ENCODE measurements at regions not wholly inside any gene's neighbourhood (a gene's known extent, or its start where the extent isn't known, plus 50 kb on each side); places are given as distances from the start of the nearest gene placed in this dataset.

DNA sequence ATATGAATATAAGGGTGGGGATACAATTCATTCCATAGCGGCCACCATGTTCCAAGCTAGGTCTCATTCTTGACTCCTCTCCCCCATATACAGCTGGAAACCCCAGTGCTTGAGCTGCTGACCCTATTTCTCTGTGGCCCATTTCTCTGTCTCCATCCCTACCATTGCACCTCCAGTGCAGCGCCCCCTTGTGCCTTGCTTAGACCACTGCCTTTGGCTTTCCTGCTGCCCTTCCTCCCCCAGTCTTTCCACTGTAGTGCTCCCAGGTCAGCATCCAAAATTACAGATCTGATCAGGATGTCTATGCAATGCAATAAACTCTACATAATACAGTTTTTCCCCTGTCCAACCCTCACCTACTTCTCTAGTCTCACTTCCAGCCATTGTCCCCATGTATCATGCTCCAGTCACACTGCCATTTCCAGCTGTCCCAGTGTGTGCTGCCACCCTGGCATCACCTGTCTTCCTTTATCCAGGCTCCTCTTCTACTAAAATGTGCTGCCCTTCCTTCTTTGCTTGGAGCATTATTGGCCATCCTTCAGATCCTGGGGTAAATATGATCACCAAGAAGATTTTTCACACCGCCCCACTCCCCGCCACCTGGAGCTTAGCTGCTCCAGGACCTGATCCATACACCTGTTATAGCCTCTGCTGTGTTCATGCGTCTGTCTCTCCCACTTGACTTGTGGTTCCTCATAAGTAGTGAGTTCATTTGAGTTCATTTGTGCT is 199.4 kb upstream of the IPO5 start:
- no peaks in the 10 kb centered on the region for H3K36me3 ChIP-seq (ENCODE audit: insufficient read depth, low read length)
- no peaks in the 10 kb centered on the region for H3K4me1 ChIP-seq (ENCODE audit: insufficient read depth, low read length)
- H2AFZ ChIP-seq (ENCODE audit: low read depth, low read length): no peak overlapping the region
- no peak overlapping the region for H3K27ac Mint-ChIP-seq (ENCODE audit: unreplicated experiment)
- peaks cover 4% of the 10 kb centered on the region for H3K9me3 Mint-ChIP-seq (ENCODE audit: unreplicated experiment)
- FAIRE-seq (no peak), DNase-seq (ENCODE audit: low read depth) (no peak)
- H3K4me1 Mint-ChIP-seq (ENCODE audit: low read depth, unreplicated experiment): peaks cover 9% of the 10 kb centered on the region
- no peaks in the 10 kb centered on the region for H3K9me3 ChIP-seq (ENCODE audit: insufficient read depth, low read depth, low read length)
- H3K9ac ChIP-seq (ENCODE audit: low read length): no peak overlapping the region
- no peak overlapping the region for H3K27ac ChIP-seq (ENCODE audit: low read depth, low read length)
- H3K36me3 Mint-ChIP-seq (ENCODE audit: low read depth, unreplicated experiment): no peaks in the 10 kb centered on the region
- no peaks in the 10 kb centered on the region for H4K20me1 ChIP-seq (ENCODE audit: insufficient read depth, low read length)
- no peak for TF ChIP-seq EZH2 (IDR thresholded peaks at IDR 0.05; ENCODE audit: insufficient read depth, low read length)
- TF ChIP-seq, protein P1, sequence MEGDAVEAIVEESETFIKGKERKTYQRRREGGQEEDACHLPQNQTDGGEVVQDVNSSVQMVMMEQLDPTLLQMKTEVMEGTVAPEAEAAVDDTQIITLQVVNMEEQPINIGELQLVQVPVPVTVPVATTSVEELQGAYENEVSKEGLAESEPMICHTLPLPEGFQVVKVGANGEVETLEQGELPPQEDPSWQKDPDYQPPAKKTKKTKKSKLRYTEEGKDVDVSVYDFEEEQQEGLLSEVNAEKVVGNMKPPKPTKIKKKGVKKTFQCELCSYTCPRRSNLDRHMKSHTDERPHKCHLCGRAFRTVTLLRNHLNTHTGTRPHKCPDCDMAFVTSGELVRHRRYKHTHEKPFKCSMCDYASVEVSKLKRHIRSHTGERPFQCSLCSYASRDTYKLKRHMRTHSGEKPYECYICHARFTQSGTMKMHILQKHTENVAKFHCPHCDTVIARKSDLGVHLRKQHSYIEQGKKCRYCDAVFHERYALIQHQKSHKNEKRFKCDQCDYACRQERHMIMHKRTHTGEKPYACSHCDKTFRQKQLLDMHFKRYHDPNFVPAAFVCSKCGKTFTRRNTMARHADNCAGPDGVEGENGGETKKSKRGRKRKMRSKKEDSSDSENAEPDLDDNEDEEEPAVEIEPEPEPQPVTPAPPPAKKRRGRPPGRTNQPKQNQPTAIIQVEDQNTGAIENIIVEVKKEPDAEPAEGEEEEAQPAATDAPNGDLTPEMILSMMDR (IDR thresholded peaks at IDR 0.05; ENCODE audit: insufficient read depth, low read depth, low read length): no peak
- no peaks in the 10 kb centered on the region for H3K27me3 ChIP-seq (ENCODE audit: insufficient read depth, low read length)
- H3K27me3 Mint-ChIP-seq (ENCODE audit: low read depth, unreplicated experiment): peaks cover 5% of the 10 kb centered on the region
- no peak overlapping the region for H3K4me3 Mint-ChIP-seq (ENCODE audit: unreplicated experiment)
- no peak overlapping the region for H3K4me3 ChIP-seq (ENCODE audit: insufficient read depth, low read depth, low read length)
- no peak overlapping the region for H3K4me2 ChIP-seq (ENCODE audit: low read length)
- no peaks in the 10 kb centered on the region for H3K79me2 ChIP-seq (ENCODE audit: insufficient read depth, low read length)

DNA sequence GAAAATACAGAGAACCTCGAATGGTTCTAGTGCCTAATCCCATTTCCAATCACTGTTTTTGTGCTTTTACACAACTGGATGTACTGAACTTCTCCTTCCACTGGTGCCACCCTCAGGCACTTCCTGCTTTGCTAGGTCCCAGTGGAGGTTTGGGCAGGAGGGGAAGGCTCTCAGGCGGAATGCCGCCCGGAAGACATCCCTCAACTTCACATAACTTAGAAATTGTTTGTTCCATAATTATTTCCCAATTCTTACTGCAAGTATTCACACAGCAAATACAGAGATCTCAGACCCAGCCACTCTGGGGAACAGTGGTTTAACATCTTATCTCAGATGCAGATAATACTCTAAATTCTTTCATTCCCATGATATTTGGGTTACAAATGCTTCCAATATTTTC is 195.7 kb upstream of the IPO5 start:
- no peak for FAIRE-seq
- Histone ChIP-seq H3K79me2 (ENCODE audit: insufficient read depth, low read length) (no peaks in the 10 kb centered on the region), H4K20me1 (ENCODE audit: insufficient read depth, low read length) (no peaks in the 10 kb centered on the region), H3K36me3 (ENCODE audit: insufficient read depth, low read length) (no peaks in the 10 kb centered on the region), H3K4me2 (ENCODE audit: low read length) (no peak overlapping the region), H3K27me3 (ENCODE audit: insufficient read depth, low read length) (no peaks in the 10 kb centered on the region), H3K4me1 (ENCODE audit: insufficient read depth, low read length) (no peaks in the 10 kb centered on the region), H2AFZ (ENCODE audit: low read depth, low read length) (no peak overlapping the region), H3K9me3 (ENCODE audit: insufficient read depth, low read depth, low read length) (no peaks in the 10 kb centered on the region), H3K27ac (ENCODE audit: low read depth, low read length) (no peak overlapping the region), H3K9ac (ENCODE audit: low read length) (no peak overlapping the region), H3K4me3 (ENCODE audit: insufficient read depth, low read depth, low read length) (no peak overlapping the region)
- DNase-seq (ENCODE audit: low read depth): no peak
- H3K36me3 Mint-ChIP-seq (ENCODE audit: low read depth, unreplicated experiment): no peaks in the 10 kb centered on the region
- no peak overlapping the region for H3K4me3 Mint-ChIP-seq (ENCODE audit: unreplicated experiment)
- no peaks in the 10 kb centered on the region for H3K9me3 Mint-ChIP-seq (ENCODE audit: unreplicated experiment)
- peaks cover 14% of the 10 kb centered on the region for H3K4me1 Mint-ChIP-seq (ENCODE audit: low read depth, unreplicated experiment)
- H3K27ac Mint-ChIP-seq (ENCODE audit: unreplicated experiment): no peak overlapping the region
- no peak for TF ChIP-seq EZH2 (IDR thresholded peaks at IDR 0.05; ENCODE audit: insufficient read depth, low read length)
- TF ChIP-seq, protein P1 (IDR thresholded peaks at IDR 0.05; ENCODE audit: insufficient read depth, low read depth, low read length): no peak
- H3K27me3 Mint-ChIP-seq (ENCODE audit: low read depth, unreplicated experiment): peaks cover 5% of the 10 kb centered on the region

DNA sequence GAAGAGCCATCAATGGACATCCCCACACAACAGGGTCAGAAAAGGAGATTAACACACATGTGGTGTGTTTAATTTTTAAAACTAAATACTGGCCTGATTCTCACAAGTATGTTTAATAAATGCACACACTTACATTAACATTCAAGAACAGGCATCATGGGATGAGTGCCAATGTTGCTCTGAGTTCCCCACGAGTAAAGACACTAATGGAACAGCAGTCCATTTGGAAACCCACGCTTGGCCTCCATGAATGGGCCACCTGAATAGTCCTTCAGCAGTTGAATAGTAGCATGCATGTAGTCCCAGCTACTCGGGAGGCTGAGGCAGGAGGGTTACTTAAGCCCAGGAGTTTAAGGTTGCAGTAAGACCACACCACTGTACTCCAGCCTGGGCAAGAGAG is 195.2 kb upstream of the IPO5 start:
- H3K36me3 Mint-ChIP-seq (ENCODE audit: low read depth, unreplicated experiment): no peaks in the 10 kb centered on the region
- H3K36me3 ChIP-seq (ENCODE audit: insufficient read depth, low read length): no peaks in the 10 kb centered on the region
- H3K4me2 ChIP-seq (ENCODE audit: low read length): no peak overlapping the region
- TF ChIP-seq, protein P1 (IDR thresholded peaks at IDR 0.05; ENCODE audit: insufficient read depth, low read depth, low read length): no peak
- TF ChIP-seq EZH2 (IDR thresholded peaks at IDR 0.05; ENCODE audit: insufficient read depth, low read length): no peak
- H3K9me3 Mint-ChIP-seq (ENCODE audit: unreplicated experiment): no peaks in the 10 kb centered on the region
- no peak overlapping the region for H3K4me3 Mint-ChIP-seq (ENCODE audit: unreplicated experiment)
- no peaks in the 10 kb centered on the region for H3K79me2 ChIP-seq (ENCODE audit: insufficient read depth, low read length)
- H3K9ac ChIP-seq (ENCODE audit: low read length): no peak overlapping the region
- FAIRE-seq (no peak), DNase-seq (ENCODE audit: low read depth) (no peak)
- no peak overlapping the region for H3K27ac ChIP-seq (ENCODE audit: low read depth, low read length)
- H3K27me3 Mint-ChIP-seq (ENCODE audit: low read depth, unreplicated experiment): peaks cover 5% of the 10 kb centered on the region
- no peaks in the 10 kb centered on the region for H4K20me1 ChIP-seq (ENCODE audit: insufficient read depth, low read length)
- no peaks in the 10 kb centered on the region for H3K9me3 ChIP-seq (ENCODE audit: insufficient read depth, low read depth, low read length)
- H2AFZ ChIP-seq (ENCODE audit: low read depth, low read length): no peak overlapping the region
- no peak overlapping the region for H3K27ac Mint-ChIP-seq (ENCODE audit: unreplicated experiment)
- no peaks in the 10 kb centered on the region for H3K4me1 ChIP-seq (ENCODE audit: insufficient read depth, low read length)
- H3K27me3 ChIP-seq (ENCODE audit: insufficient read depth, low read length): no peaks in the 10 kb centered on the region
- peaks cover 14% of the 10 kb centered on the region for H3K4me1 Mint-ChIP-seq (ENCODE audit: low read depth, unreplicated experiment)
- H3K4me3 ChIP-seq (ENCODE audit: insufficient read depth, low read depth, low read length): no peak overlapping the region
